Neural cell (in vitro differentiated cells): ENCODE measurements at regions not wholly inside any gene's neighbourhood (a gene's known extent, or its start where the extent isn't known, plus 50 kb on each side); places are given as distances from the start of the nearest gene placed in this dataset.

ENCODE experiments used
- H2AFZ ChIP-seq: fragments of 200-600, 300-800 bp; sonication (generic), shearing (Covaris generic); 2 replicates; pipeline ENCODE4 v1.6.0; 2014; ENCODE audit warnings: low read depth, mild to moderate bottlenecking, antibody characterized with exemption, low read length, moderate library complexity
- H3F3A ChIP-seq: fragments of 200-600 bp; shearing (Covaris generic); 2 replicates; pipeline ENCODE4 v1.6.1; 2016; ENCODE audit warnings: mild to moderate bottlenecking, moderate library complexity, mixed read lengths, antibody characterized with exemption, low read length; ENCODE audit not compliant: insufficient read depth, poor library complexity, severe bottlenecking
- H3K27ac ChIP-seq: fragments of 200-600, 300-800 bp; sonication (generic), shearing (Covaris generic); 2 replicates; pipeline ENCODE4 v1.5.1; 2014; ENCODE audit warnings: mild to moderate bottlenecking, low read length, moderate library complexity
- H3K27me3 ChIP-seq: fragments of 300-800, 200-600 bp; sonication (generic), shearing (Covaris generic); 2 replicates; pipeline ENCODE4 v1.6.0; 2014; ENCODE audit warnings: mild to moderate bottlenecking, low read depth, low read length, moderate library complexity; ENCODE audit not compliant: insufficient read depth
- H3K36me3 ChIP-seq: fragments of 300-800, 200-600 bp; sonication (generic), shearing (Covaris generic); 2 replicates; pipeline ENCODE4 v1.5.1; 2014; ENCODE audit warnings: mild to moderate bottlenecking, antibody characterized with exemption, low read length, moderate library complexity; ENCODE audit not compliant: insufficient read depth
- H3K4me2 ChIP-seq: fragments of 300-800, 200-600 bp; sonication (generic), shearing (Covaris generic); 2 replicates; pipeline ENCODE4 v1.6.0; 2014; ENCODE audit warnings: mild to moderate bottlenecking, low read length
- H3K4me3 ChIP-seq: fragments of 300-800, 200-600 bp; sonication (generic), shearing (Covaris generic); 2 replicates; pipeline ENCODE4 v1.5.1; 2014; ENCODE audit warnings: mild to moderate bottlenecking, low read length, moderate library complexity
- H3K79me2 ChIP-seq: fragments of 200-600 bp; shearing (Covaris generic); replicated peaks from 2 replicates; pipeline ENCODE4 v1.6.0; 2014; ENCODE audit warnings: mild to moderate bottlenecking, low read length, moderate library complexity; ENCODE audit not compliant: insufficient read depth
- H3K9ac ChIP-seq: fragments of 300-800, 200-600 bp; sonication (generic), shearing (Covaris generic); 2 replicates; pipeline ENCODE4 v1.6.1; 2016; ENCODE audit warnings: mild to moderate bottlenecking, low read length, mixed read lengths
- H3K9me2 ChIP-seq: fragments of 200-600 bp; shearing (Covaris generic); 2 replicates; pipeline ENCODE4 v1.6.1; 2016; ENCODE audit warnings: mild to moderate bottlenecking, low read length, mixed read lengths; ENCODE audit not compliant: insufficient read depth
- H3K9me3 ChIP-seq: fragments of 200-600, 300-800 bp; sonication (generic), shearing (Covaris generic); 2 replicates; pipeline ENCODE4 v1.6.1; 2016; ENCODE audit warnings: mild to moderate bottlenecking, mixed run types, low read length, moderate library complexity, mixed read lengths
- H4K20me1 ChIP-seq: fragments of 200-600 bp; shearing (Covaris generic); 2 replicates; pipeline ENCODE4 v1.6.1; 2016; ENCODE audit warnings: mild to moderate bottlenecking, mixed run types; ENCODE audit not compliant: insufficient read depth
- CTCF ChIP-seq: fragments of 450-650 bp; IDR thresholded peaks from 2 replicates; pipeline ENCODE4 v1.5.1; 2014; ENCODE audit warnings: antibody characterized with exemption, mild to moderate bottlenecking, moderate library complexity; ENCODE audit not compliant: poor library complexity, severe bottlenecking
- EP300 ChIP-seq: fragments of 450-650 bp; conservative IDR thresholded peaks from 2 replicates; pipeline ENCODE4 v1.6.1; 2014; ENCODE audit warnings: antibody characterized with exemption, mild to moderate bottlenecking, moderate library complexity; ENCODE audit not compliant: poor library complexity, severe bottlenecking
- EZH2 ChIP-seq: fragments of 200-600, 300-800 bp; shearing (Covaris generic), sonication (generic); IDR thresholded peaks from 2 replicates; pipeline ENCODE4 v1.6.1; 2014; ENCODE audit warnings: antibody characterized with exemption, low read length, borderline replicate concordance, mild to moderate bottlenecking; ENCODE audit not compliant: insufficient read depth, poor library complexity, severe bottlenecking
- MXI1 ChIP-seq: fragments of 450-650 bp; conservative IDR thresholded peaks from 2 replicates; pipeline ENCODE4 v1.6.1; 2014; ENCODE audit warnings: antibody characterized with exemption, mild to moderate bottlenecking; ENCODE audit not compliant: poor library complexity, severe bottlenecking
- POLR2AphosphoS5 ChIP-seq: IDR thresholded peaks from 2 replicates; pipeline ENCODE4 v1.6.1; 2012
- RAD21 ChIP-seq: fragments of 450-650 bp; conservative IDR thresholded peaks from 2 replicates; pipeline ENCODE4 v1.6.1; 2014; ENCODE audit warnings: antibody characterized with exemption, mild to moderate bottlenecking, moderate library complexity
- REST ChIP-seq: IDR thresholded peaks from 2 replicates; pipeline ENCODE4 v1.6.1; 2012; ENCODE audit warnings: borderline replicate concordance
- SMC3 ChIP-seq: fragments of 450-650 bp; conservative IDR thresholded peaks from 2 replicates; pipeline ENCODE4 v1.6.1; 2014; ENCODE audit warnings: antibody characterized with exemption, mild to moderate bottlenecking, moderate library complexity; ENCODE audit not compliant: poor library complexity
- TAF1 ChIP-seq: IDR thresholded peaks from 2 replicates; pipeline ENCODE4 v1.6.1; 2012; ENCODE audit warnings: low read depth

GRCh38 chr12:13273850-13274249 lies 77.3 kb downstream of the EMP1 start:
- H3K9ac ChIP-seq: no peak overlapping the region
- H2AFZ ChIP-seq: no peak overlapping the region
- H3K9me3 ChIP-seq: no peaks in the 10 kb centered on the region
- no peaks in the 10 kb centered on the region for H4K20me1 ChIP-seq
- peaks cover 6% of the 10 kb centered on the region for H3F3A ChIP-seq
- H3K27ac ChIP-seq: no peak overlapping the region
- H3K9me2 ChIP-seq: no peaks in the 10 kb centered on the region
- H3K27me3 ChIP-seq: no peaks in the 10 kb centered on the region
- H3K36me3 ChIP-seq: no peaks in the 10 kb centered on the region
- no peaks in the 10 kb centered on the region for H3K79me2 ChIP-seq
- H3K4me3 ChIP-seq: no peak overlapping the region
- no peak for TF ChIP-seq MXI1
- TF ChIP-seq EZH2: no peak
- no peak for TF ChIP-seq REST
- TF ChIP-seq CTCF: no peak
- TF ChIP-seq SMC3: no peak
- no peak for TF ChIP-seq RAD21
- no peak for TF ChIP-seq TAF1
- no peak for TF ChIP-seq POLR2AphosphoS5
- TF ChIP-seq EP300: no peak
- H3K4me2 ChIP-seq: no peak overlapping the region

GRCh38 chr12:13273097-13273496 lies 76.6 kb downstream of the EMP1 start:
- no peaks in the 10 kb centered on the region for H3K79me2 ChIP-seq
- no peak for TF ChIP-seq POLR2AphosphoS5
- TF ChIP-seq TAF1: no peak
- TF ChIP-seq REST: no peak
- TF ChIP-seq RAD21: no peak
- no peak for TF ChIP-seq CTCF
- TF ChIP-seq SMC3: no peak
- no peak for TF ChIP-seq MXI1
- TF ChIP-seq EZH2: no peak
- no peak for TF ChIP-seq EP300
- H3K4me3 ChIP-seq: no peak overlapping the region
- H4K20me1 ChIP-seq: no peaks in the 10 kb centered on the region
- no peaks in the 10 kb centered on the region for H3K27me3 ChIP-seq
- no peak overlapping the region for H3K4me2 ChIP-seq
- no peaks in the 10 kb centered on the region for H3K36me3 ChIP-seq
- H3K9me2 ChIP-seq: no peaks in the 10 kb centered on the region
- H3K9me3 ChIP-seq: no peaks in the 10 kb centered on the region
- no peak overlapping the region for H2AFZ ChIP-seq
- no peak overlapping the region for H3K9ac ChIP-seq
- H3F3A ChIP-seq: peaks cover 6% of the 10 kb centered on the region
- no peak overlapping the region for H3K27ac ChIP-seq
